D721Med (cell line): ENCODE measurements at regions not wholly inside any gene's neighbourhood (a gene's known extent, or its start where the extent isn't known, plus 50 kb on each side); places are given as distances from the start of the nearest gene placed in this dataset.

ENCODE experiments used
- DNase-seq: peaks from one replicate; pipeline ENCODE4 v3.0.0; 2011; ENCODE audit warnings: low spot score; ENCODE audit not compliant: insufficient read length
- FAIRE-seq: peaks from 2 replicates; lab custom pipeline; 2011; peaks lifted over from hg19 to GRCh38; lab: Jason Lieb, UNC
- CTCF ChIP-seq: IDR thresholded peaks from 2 replicates; pipeline ENCODE4 v1.5.1; 2012; ENCODE audit warnings: mild to moderate bottlenecking, control low read depth; ENCODE audit not compliant: insufficient read depth; ENCODE audit errors: missing control alignments

GRCh38 chr6:90997076-90997475 lies 410.2 kb upstream of the MAP3K7 start:
- DNase-seq (no peak), FAIRE-seq (no peak)
- TF ChIP-seq CTCF, result no peak

GRCh38 chr6:90993770-90994169 lies 406.9 kb upstream of the MAP3K7 start:
- FAIRE-seq (no peak), DNase-seq (no peak)
- no peak for TF ChIP-seq CTCF

- FAIRE-seq, result no peak
- TF ChIP-seq CTCF, result no peak
- no peak for DNase-seq
These were observed 402.9 kb upstream of the MAP3K7 start for GRCh38 chr6:90989763-90990162.

GRCh38 chr6:90984066-90984465 lies 397.2 kb upstream of the MAP3K7 start:
- DNase-seq (no peak), FAIRE-seq (no peak)
- TF ChIP-seq CTCF, result no peak

GRCh38 chr6:90983462-90983861 lies 396.6 kb upstream of the MAP3K7 start:
- FAIRE-seq, result no peak
- DNase-seq, result no peak
- TF ChIP-seq CTCF, result no peak

- TF ChIP-seq CTCF, result no peak
- DNase-seq (no peak), FAIRE-seq (no peak)
These were observed 395.7 kb upstream of the MAP3K7 start for GRCh38 chr6:90982581-90982980.

- DNase-seq (no peak), FAIRE-seq (no peak)
- no peak for TF ChIP-seq CTCF
These were observed 395.2 kb upstream of the MAP3K7 start for GRCh38 chr6:90982051-90982450.
